Tibial nerve (tissue), 4 donors: ENCODE measurements at regions not wholly inside any gene's neighbourhood (a gene's known extent, or its start where the extent isn't known, plus 50 kb on each side); places are given as distances from the start of the nearest gene placed in this dataset.

Experiments
- EP300 ChIP-seq, 2 donors: sonication (generic); formaldehyde crosslinking; IDR thresholded peaks; one replicate each; pipeline ENCODE4 v1.6.1; 2017; ENCODE audit warnings: antibody characterized with exemption in 2 of 2, mild to moderate bottlenecking in 1 of 2
- POLR2A ChIP-seq, 2 donors: fragments of 450-650 bp; IDR thresholded peaks; one replicate each; pipeline ENCODE4 v1.6.1; 2017; ENCODE audit warnings: antibody characterized with exemption in 2 of 2, mild to moderate bottlenecking in 2 of 2, moderate library complexity in 2 of 2
- TF ChIP-seq, protein P1 (sequence below), 5 experiments: fragments of 200-600 bp in 3 of 5; fragments of 450-650 bp in 2 of 5; sonication (generic) in 3 of 5; IDR thresholded peaks; one replicate each; pipeline ENCODE4 v1.5.1; 2016 to 2019; ENCODE audit warnings: antibody characterized with exemption in 5 of 5, mild to moderate bottlenecking in 3 of 5, moderate library complexity in 2 of 5

DNA sequence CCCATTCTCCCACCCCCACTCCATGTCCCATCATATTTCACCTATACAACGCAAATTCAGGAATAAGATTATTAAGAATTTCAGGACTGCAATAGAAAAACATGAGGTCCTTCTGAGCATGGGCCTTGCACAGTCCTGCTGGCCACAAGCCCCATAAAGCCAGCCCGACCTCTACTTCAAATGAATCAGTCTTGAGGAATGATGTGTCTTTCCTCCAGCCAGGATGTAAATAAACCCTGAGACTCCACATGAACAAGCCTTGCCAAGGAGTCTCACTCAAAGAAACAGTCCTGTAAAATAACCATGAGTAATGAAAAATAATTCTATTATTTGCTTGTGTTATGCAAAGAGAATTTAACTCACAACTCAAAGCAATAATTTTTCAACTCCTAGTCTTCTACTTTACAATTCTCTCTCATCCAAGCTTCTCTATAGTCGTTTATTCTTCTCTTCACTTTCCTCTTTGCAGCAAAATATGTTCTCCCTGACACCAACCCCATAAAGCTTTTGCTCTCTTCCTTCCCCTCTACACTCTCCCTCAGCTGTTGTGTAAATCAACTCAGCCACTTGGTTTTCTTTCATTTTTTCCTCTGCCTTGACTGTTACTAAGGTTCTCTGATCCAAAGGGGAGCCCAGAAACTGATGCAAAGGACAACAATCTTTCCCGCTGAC is 140.1 kb upstream of the MOCS2 start:
- TF ChIP-seq, protein P1, sequence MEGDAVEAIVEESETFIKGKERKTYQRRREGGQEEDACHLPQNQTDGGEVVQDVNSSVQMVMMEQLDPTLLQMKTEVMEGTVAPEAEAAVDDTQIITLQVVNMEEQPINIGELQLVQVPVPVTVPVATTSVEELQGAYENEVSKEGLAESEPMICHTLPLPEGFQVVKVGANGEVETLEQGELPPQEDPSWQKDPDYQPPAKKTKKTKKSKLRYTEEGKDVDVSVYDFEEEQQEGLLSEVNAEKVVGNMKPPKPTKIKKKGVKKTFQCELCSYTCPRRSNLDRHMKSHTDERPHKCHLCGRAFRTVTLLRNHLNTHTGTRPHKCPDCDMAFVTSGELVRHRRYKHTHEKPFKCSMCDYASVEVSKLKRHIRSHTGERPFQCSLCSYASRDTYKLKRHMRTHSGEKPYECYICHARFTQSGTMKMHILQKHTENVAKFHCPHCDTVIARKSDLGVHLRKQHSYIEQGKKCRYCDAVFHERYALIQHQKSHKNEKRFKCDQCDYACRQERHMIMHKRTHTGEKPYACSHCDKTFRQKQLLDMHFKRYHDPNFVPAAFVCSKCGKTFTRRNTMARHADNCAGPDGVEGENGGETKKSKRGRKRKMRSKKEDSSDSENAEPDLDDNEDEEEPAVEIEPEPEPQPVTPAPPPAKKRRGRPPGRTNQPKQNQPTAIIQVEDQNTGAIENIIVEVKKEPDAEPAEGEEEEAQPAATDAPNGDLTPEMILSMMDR (IDR thresholded peaks at IDR 0.05): no peak
- no peak for TF ChIP-seq EP300 (IDR thresholded peaks at IDR 0.05)
- TF ChIP-seq POLR2A (IDR thresholded peaks at IDR 0.05): no peak
